SU-DHL-6 (cell line): ENCODE measurements at regions not wholly inside any gene's neighbourhood (a gene's known extent, or its start where the extent isn't known, plus 50 kb on each side); places are given as distances from the start of the nearest gene placed in this dataset.

Experiments used
- H2AFZ ChIP-seq: fragments of 200-600 bp; sonication (generic); 2 replicates; pipeline ENCODE4 v1.6.1; 2014; ENCODE audit warnings: low read depth, mild to moderate bottlenecking, moderate library complexity, mixed read lengths, antibody characterized with exemption, low read length; ENCODE audit not compliant: severe bottlenecking
- H3F3A ChIP-seq: fragments of 200-600 bp; shearing (Covaris generic); 2 replicates; pipeline ENCODE4 v1.6.0; 2016; ENCODE audit warnings: antibody characterized with exemption, mild to moderate bottlenecking; ENCODE audit not compliant: insufficient read depth
- H3K27ac ChIP-seq: fragments of 200-600 bp; sonication (generic); 2 replicates; pipeline ENCODE4 v1.5.1; 2016; ENCODE audit warnings: low read depth, mild to moderate bottlenecking, low read length, moderate library complexity, mixed read lengths
- H3K27me3 ChIP-seq: fragments of 200-600 bp; sonication (generic), shearing (Covaris generic); 2 replicates; pipeline ENCODE4 v1.6.0; 2014; ENCODE audit warnings: mild to moderate bottlenecking, low read length
- H3K36me3 ChIP-seq: fragments of 200-600 bp; sonication (generic); 2 replicates; pipeline ENCODE4 v1.6.1; 2014; ENCODE audit warnings: mild to moderate bottlenecking, low read length, mixed read lengths
- H3K4me2 ChIP-seq: fragments of 300-600, 200-600 bp; shearing (Covaris generic), sonication (generic); 2 replicates; pipeline ENCODE4 v1.6.0; 2014; ENCODE audit warnings: low read length, low read depth, mild to moderate bottlenecking; ENCODE audit not compliant: poor library complexity, severe bottlenecking
- H3K4me3 ChIP-seq: fragments of 200-600 bp; sonication (generic); 2 replicates; pipeline ENCODE4 v1.5.1; 2014; ENCODE audit warnings: antibody characterized with exemption, low read length, mild to moderate bottlenecking, mixed read lengths; ENCODE audit not compliant: insufficient read depth, poor library complexity, severe bottlenecking
- H3K79me2 ChIP-seq: fragments of 200-600 bp; sonication (generic); 2 replicates; pipeline ENCODE4 v1.6.1; 2014; ENCODE audit warnings: mild to moderate bottlenecking, low read length, moderate library complexity; ENCODE audit not compliant: insufficient read depth
- H3K9ac ChIP-seq: fragments of 200-600 bp; sonication (generic); 2 replicates; pipeline ENCODE4 v1.7.0; 2014; ENCODE audit warnings: mild to moderate bottlenecking, low read length
- H3K9me2 ChIP-seq: fragments of 200-600 bp; sonication (generic); replicated peaks from 2 replicates; pipeline ENCODE4 v1.6.1; 2014; ENCODE audit warnings: low read length; ENCODE audit not compliant: insufficient read depth
- H3K9me3 ChIP-seq: fragments of 200-600 bp; sonication (generic); 2 replicates; pipeline ENCODE4 v1.6.1; 2014; ENCODE audit warnings: low read length, mixed read lengths; ENCODE audit not compliant: insufficient read depth
- H4K20me1 ChIP-seq: fragments of 200-600 bp; sonication (generic); 2 replicates; pipeline ENCODE4 v1.6.1; 2014; ENCODE audit warnings: low read depth, mild to moderate bottlenecking, antibody characterized with exemption, low read length, moderate library complexity, mixed read lengths
- CTCF ChIP-seq: fragments of 200-600 bp; sonication (generic); IDR thresholded peaks from one replicate; pipeline ENCODE4 v1.5.1; 2017; ENCODE audit warnings: antibody characterized with exemption, mild to moderate bottlenecking, low read length, moderate library complexity; ENCODE audit not compliant: insufficient read depth, poor library complexity, severe bottlenecking
- EZH2phosphoT487 ChIP-seq: fragments of 200-600 bp; sonication (generic), shearing (Covaris generic); conservative IDR thresholded peaks from 2 replicates; pipeline ENCODE4 v1.6.1; 2018; ENCODE audit warnings: mild to moderate bottlenecking, antibody characterized with exemption, low read length, moderate library complexity, mixed read lengths

- Histone ChIP-seq H3K4me2 (no peak overlapping the region), H3K9ac (no peak overlapping the region), H3K79me2 (no peaks in the 10 kb centered on the region), H3K36me3 (no peaks in the 10 kb centered on the region), H2AFZ (no peak overlapping the region), H3K4me3 (no peak overlapping the region), H3K9me2 (no peaks in the 10 kb centered on the region), H3F3A (no peaks in the 10 kb centered on the region), H3K27ac (no peak overlapping the region), H4K20me1 (no peaks in the 10 kb centered on the region), H3K9me3 (0 out of 2 replicates have a peak, but pooled peaks cover 4% of the 10 kb centered on the region), H3K27me3 (no peaks in the 10 kb centered on the region)
- TF ChIP-seq EZH2phosphoT487 (no peak), CTCF (no peak)
Measured at GRCh38 chr12:28689398-28690175, 459.5 kb upstream of the FAR2 start.

- Histone ChIP-seq H3K27me3 (no peaks in the 10 kb centered on the region), H3K4me3 (no peak overlapping the region), H3K36me3 (no peaks in the 10 kb centered on the region), H3K9me2 (no peaks in the 10 kb centered on the region), H4K20me1 (no peaks in the 10 kb centered on the region), H3K4me2 (no peak overlapping the region), H3F3A (no peaks in the 10 kb centered on the region), H3K79me2 (no peaks in the 10 kb centered on the region), H3K27ac (no peak overlapping the region), H2AFZ (no peak overlapping the region), H3K9me3 (no peaks in the 10 kb centered on the region), H3K9ac (no peak overlapping the region)
- TF ChIP-seq CTCF, result no peak
- TF ChIP-seq EZH2phosphoT487, result no peak
Measured at GRCh38 chr12:28693565-28694219, 455.4 kb upstream of the FAR2 start.

GRCh38 chr12:28698553-28698952 lies 450.5 kb upstream of the FAR2 start:
- H3K4me3 ChIP-seq, result no peak overlapping the region
- H3F3A ChIP-seq, result no peaks in the 10 kb centered on the region
- no peaks in the 10 kb centered on the region for H3K27me3 ChIP-seq
- no peak overlapping the region for H2AFZ ChIP-seq
- TF ChIP-seq CTCF (no peak), EZH2phosphoT487 (no peak)
- no peaks in the 10 kb centered on the region for H4K20me1 ChIP-seq
- H3K4me2 ChIP-seq, result no peak overlapping the region
- no peak overlapping the region for H3K27ac ChIP-seq
- H3K9ac ChIP-seq, result no peak overlapping the region
- no peaks in the 10 kb centered on the region for H3K36me3 ChIP-seq
- H3K79me2 ChIP-seq, result no peaks in the 10 kb centered on the region
- H3K9me2 ChIP-seq, result no peaks in the 10 kb centered on the region
- H3K9me3 ChIP-seq, result no peaks in the 10 kb centered on the region
